HG02623 (cell line): ENCODE measurements at regions not wholly inside any gene's neighbourhood (a gene's known extent, or its start where the extent isn't known, plus 50 kb on each side); places are given as distances from the start of the nearest gene placed in this dataset.

Experiments
- ATAC-seq: cut with Tn5 transposase; IDR thresholded peaks from one replicate; pipeline ENCODE4 v1.9.1; 2021; ENCODE audit warnings: moderate library complexity; ENCODE audit not compliant: unreplicated experiment

DNA sequence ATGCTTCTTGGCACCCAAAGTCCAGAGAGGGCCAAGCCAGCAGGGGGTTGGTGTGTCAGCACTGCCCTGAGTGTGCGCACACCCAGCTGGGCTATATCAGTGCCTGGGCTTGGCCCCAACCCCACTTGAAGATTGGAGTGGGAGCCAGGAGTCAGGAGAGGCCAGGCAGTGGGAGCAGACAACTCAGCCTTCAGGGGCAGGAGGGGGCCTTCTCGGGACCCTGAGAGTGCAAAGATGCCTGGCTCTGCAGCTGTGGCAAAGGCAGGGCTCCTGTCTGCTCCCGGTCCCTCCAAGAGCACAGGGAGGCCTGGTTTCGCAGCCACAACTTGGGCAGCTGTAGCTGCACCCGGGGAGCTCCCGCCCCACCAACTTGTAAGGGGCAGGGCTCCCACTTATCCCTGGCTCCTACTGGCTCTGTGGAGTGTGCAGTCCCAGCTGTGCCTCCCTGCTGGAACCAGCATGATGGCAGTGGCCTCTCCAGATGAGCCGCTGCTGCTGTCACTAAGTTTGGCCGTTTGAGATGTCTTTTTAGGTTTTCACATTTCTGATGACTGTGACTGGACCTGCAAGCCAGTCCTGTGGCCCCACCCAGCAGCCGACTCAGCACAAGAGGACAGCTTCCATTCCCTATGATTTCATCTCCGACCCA, 148.8 kb upstream of the HS6ST1 start:
- no peak for ATAC-seq

DNA sequence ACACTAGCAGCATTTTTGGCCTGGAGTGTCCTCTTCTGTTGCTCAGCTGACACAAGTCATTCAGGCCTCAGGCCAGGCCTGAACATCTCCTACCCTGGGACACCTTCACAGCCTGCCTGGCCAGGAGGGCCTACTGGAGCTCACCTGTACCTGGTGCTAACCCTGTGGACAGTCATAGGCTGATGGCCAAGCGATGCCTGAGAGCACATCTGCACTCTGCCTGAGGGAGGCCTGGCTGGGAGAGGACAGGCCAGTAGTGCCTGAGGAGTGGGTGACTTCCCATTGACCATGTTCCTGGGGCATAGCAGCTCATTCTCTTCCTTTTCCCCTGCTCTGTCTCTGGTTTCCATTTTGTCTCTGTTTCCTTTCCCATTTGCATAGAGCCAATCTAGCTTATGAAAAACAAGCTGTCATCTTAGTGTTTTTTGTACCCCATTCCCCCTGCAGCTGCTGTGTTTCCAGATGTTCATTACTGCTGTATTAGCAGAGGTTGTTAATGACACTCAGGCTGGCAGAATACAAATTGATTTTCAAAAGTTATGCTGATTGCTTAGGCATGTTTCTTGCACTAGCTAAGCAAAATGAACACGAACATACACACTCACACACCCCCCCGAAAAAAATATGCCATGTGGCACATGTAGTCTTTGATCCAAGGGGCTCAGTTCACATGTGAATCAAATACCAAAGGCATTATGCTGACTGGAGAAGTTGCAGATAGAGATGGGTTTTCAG, 149.7 kb upstream of the HS6ST1 start:
- ATAC-seq, result no peak

DNA sequence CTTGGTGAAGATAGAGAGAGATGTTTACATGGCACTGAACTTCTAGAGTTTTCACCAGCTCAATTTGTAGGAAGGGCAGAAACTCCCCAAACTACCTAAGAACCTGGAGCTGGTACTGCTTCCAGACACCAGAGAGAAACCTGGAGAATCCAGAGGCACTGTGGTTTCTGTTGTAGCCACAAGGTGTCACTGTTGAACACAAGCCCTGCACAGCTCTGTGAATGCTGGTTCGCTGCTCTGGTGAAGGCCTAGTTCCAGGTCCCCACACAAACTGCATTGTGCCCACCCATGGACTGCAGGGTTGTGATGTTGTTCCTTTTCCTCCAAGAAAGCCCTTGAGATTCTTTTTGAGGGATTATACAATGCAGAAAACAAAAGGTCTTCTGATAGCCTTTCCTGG, 150.5 kb upstream of the HS6ST1 start:
- no peak for ATAC-seq

DNA sequence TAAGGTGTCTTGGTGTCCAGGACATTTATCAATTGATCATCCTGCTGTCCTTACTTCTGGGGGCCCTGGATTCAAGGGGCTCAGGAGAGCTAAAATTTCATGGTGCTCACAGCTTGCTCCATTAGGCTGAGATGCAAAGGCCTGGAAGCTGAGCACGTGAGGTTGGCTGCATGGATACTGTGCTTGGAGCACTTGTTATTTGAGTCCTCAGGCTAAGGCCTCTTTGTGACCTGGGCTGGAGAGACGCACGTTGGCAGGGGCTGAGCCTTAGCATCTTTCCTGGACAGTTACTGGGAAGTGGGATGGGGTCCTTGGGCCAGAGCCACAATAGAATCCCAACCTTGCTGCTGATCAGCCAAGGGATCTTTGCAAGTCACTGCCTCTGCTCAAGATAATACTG, 151.2 kb upstream of the HS6ST1 start:
- ATAC-seq, result no peak

DNA sequence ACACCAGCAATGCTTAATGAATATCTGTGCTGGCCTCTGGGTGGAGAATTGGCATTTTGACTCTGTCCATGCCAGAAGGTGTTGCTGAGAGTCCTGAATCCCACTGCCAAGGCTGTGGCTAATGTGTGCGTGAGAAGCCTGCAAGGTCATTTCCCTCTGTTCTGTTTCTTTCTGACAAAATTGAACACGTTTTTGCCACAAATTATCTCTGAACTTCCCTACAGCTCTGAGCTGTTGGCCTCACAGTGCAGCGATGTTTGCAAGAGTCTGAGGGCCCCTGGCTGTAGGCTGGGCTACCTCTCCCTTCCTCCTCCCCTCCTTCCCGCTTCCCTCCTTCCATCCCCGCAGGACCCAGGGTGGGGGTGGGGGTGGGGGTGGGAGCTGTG, 154.1 kb upstream of the HS6ST1 start:
- ATAC-seq, result peak; percentile 26

DNA sequence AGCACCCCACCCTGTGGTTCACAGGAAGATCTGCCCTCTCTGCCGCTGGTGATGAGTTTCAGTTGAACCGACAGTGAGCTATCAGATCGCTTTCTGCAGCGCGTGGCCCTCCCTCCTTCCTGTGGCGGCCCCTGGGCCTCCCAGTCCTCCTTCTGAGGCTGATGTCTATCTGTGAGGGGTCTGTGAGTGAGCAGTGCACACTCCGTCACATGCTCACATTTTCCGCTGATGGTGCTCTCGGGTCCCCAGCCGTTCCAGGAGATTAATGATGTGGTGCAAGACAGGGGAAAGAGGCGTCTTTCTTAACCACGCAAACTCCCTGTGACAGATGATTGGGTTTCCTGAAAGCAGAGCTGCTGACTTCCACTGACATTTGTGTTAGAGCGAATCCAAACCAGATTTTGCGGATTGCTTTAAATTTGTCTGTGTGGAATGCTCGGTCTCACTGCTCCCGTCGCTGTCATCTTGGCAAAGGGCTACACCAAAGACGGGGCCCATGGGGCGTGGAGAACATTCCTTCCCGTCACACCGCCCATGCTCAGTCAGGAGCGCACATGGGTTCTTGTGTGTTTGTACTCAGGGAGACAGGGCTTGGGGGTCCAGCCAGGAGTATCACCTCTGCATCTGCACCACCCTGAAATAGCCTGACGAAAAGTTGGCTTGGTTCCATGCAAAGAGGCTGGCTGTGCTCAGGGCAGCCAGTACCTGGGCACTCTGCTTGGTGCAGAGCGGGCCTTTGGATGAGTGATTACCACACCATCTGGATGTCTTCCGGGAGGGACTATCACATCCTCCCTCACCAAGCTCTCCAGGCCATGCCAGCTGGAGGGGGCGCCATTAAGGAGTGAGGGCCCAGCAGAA, 154.7 kb upstream of the HS6ST1 start:
- ATAC-seq, result peak; percentile 67

DNA sequence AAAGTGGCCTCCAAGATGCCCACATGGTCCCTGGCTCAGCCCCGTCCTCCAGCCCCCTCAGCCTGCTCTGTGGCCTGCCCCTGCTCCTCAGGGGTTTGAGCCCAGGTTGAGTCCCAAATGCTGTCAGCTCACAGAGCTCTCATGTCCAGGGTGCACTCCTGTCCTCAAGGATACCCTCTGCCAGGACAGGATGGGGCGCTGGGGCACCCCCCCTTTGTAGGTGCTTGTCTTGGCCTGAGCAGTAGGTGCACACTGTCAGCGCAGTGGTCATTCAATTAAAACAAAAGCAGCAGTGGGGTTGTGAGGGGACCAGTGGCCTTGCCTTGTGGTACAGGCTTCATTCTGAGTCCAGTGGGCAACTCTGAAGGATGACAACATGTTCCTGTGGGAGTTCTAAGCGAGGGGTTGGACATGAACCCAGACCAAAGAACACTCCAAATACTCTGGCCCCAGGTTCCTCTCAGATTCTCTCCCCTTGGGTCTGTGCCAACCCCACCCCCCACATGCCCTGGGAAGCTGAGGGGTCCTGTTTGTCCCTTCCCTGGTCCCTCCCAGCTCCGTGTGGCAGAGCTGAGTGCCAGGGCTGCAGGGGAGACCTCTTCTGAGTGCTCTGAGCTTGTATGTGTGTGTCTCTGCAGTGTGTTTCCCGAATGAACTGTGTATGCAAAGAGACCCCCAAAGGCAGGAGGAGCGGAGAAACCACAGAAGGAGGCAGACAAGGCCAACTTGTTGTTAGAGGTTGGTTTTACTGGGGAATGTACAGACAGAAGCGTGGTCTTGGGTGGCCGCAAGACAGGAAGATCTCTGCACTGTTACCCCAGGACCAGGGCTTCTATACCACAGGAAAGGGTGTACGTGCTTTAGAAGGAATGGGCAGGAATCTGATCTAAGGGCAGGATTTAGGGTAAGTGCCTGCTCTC, 155.6 kb upstream of the HS6ST1 start:
- no peak for ATAC-seq

DNA sequence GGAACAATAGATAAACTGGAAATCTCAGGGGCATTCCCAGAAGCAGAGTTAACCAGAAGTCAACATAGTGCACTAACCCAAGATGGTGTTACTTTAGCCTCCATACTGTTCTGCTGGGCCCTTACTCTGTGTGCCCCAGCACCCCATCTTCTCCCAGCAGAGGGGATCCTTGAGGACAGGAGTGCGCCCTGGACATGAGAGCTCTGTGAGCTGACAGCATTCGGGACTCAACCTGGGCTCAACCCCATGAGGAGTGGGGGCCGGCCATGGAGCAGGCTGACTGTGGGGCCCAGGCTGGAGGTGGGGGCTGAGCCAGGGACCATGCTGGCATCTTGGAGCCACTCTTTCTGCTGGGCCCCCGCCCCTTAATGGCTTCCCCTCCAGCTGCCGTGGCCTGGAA, 156.3 kb upstream of the HS6ST1 start:
- no peak for ATAC-seq

DNA sequence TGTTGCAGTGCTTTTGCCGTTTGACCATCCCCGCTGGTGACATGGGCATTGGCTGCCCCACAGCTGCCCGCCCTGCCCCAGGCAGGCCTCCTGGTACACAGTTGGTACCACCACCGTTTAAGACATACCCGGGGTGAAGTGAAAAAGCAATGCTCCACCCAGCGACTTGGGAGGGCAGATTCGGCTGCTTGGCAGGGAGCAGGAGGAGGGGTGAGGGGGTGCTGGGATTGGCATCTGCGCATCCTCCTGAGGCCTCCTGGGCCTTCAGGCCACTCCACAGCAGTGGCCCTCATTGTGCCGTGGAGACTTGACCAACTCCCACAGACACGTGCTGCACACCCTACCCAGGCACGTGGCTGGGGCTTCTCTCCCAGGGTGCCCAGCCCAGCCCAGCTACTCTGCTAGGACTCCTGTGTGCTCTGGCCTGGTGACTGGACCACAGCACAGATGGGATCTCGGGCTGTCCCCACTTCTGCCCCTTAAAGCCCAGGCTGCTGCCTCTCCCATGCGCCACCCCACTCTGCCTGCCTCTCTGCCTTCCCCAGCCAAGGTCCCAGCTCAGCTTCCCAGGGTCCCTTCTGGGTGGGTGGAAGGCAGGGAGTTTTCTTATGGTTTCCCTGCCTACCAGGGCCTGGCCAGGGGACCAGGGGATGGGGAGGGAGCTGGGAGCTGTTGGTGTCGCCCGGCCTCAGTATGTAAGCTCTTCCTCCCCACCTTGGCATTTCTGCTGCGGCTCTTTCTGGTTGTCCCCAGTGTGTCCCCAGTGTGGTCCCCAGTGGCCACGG, 157.0 kb upstream of the HS6ST1 start:
- no peak for ATAC-seq

DNA sequence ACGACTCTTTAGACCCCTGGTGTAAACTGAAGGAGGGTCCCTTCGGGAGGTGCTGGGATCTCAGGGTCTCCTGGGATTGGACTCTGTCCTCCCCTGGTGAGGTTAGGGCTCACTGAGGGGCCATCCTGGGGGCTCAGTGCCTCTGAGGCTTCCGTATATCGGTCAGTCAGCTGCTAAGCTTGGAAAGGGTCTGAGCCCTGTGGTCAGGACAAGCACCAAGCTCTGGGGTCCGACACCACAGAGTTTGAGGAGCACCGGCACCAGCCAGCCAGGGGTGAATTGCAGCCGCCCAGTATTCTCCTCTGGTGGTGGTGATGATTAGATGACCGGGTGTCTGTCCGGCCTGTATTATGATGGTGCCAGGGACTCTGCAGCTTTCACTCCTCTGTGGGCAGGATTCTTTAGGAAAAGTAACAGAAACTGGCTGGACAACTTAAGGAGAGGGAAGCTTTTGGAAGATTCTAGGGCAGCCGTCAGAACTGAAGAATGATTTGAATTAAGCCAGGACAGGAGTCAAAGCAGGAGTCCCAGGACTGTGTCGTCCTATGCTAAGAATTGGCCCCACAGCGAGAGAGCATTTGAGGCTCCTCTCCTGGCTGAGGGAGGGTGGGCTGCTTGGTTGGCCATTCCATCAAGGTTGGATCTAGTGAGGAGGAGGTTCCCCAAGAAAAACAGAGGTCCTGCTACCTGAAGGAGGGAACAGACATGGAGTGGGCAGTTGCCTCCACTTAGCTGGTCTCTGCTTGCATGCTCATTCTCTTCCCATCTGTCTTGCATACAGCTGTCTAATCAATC, 158.6 kb upstream of the HS6ST1 start:
- ATAC-seq, result no peak

DNA sequence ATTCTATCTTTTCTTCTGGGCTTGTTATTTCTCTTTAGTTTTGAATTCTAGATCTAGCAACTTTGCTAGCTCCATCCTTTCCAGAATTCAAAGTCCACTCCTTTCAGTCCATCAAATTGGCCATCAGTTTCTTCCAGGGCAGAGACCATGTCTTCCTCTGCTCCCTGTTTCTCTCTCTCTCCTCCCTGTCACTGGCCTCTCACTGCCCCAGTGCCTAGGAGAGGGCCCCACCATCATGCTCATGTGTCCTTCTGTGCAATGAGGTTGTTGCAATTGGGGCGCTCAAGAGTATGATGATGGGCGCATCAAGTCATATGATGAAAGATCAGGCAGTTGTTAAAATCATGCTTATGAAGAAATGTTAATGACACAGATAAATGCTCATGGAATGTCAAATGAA, 159.2 kb upstream of the HS6ST1 start:
- ATAC-seq, result no peak

DNA sequence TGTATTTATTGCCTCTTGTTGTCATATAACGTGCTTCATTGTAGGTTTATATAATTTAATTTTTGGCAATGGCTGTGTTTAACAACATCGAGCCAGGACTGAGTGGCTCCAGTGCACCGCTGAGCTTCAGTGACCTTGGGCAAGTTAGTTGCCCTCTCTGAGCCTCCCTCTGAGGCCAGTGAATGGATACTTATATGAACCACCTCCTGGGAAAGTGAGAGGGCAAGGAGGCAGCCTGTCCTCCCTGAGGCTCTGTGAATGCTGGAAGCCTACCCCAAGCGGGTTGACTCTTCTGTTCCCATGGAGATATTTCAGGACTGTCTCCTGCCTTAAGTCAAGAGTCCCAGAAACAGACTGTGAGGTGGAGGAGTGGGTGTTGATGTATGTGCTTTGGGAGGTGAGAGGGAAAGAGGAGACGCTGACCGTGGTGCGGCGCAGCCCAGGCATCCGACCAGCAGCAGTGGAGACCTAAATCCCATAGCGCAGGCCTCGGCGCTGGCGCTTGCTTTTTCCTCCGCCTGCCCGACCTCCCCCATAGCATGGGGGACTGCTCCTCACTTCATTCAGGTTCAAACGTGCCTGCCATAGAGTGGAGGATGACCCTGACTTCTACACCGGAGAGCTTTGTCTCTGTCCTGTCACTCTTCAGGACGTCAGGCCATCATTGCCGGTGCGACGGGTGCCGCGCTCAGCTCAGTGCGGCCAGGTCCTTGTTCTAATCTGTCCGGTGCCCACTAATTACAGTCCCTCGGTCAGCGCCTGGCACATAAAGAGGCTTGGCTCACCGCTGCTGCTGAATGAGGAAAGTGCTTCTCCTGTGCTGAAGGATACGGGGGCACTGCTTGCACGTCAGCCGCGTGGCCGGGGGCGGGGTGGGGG, 167.3 kb upstream of the HS6ST1 start:
- no peak for ATAC-seq

DNA sequence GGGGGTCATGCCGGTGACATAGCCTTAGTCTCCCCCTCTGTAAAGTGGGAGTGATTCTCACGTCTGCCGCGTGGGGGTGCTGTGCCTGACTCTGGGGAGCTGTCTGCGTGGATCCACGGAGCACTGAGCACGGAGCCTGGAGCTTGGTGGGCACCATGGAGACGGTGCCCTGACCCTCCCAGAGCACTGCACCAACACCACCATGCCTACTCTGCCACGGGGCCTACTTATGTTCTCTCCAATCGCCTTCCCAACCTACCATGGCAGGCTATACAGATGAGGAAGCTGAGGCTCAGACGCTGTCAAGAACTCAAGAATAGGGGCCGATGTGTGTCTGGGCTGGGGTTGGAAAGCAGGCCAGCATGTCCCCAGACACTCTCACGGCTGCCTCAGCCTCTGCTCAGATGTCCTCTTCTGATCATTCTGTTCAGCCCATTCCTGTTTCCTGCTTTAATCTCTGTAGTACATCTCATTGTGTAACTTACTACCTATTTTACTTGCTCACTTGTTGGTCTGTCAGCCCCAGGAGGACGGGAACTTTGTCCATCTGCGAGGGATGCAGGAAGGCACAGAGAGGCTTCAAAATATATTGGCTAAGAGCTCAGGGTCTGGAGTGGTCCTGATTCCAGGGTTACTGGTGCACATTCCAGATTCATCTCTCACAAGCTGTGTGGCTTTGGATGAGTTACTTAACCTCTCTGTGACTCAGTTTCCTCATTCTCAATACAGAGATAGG, 168.1 kb upstream of the HS6ST1 start:
- ATAC-seq, result no peak

DNA sequence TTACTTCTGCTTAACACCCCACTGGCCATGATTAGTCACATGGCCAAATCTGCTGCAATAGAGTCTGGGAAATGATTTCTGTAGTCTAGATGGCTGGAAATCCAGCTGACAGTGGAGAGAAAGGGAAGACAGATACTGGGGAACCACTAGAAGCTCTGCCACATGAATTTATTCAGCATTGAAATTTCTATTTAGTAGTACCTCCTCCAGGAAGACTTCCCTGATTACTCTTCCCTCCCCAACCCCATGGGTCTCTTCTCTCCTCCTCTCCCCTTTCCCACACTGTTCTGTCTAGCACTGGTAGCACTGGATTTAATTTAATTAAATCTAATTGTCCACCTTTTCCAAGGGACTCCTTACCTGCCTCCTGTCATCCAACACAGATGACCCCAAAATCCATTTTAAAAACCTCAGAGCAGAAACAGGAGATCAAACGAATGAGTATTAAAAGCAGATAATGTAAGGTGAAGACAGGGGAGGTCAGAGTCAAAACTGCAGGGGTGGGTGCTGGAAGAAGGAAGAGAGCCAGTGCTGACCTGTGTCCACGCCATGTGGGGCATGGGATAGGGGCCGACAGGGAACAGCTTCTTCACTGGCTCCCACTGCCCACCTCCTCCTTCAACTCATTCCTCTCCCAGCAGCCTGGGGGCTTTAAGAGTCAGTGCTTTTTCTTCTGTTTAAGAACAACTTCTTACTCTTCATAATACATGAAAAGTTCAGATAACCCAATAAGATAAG, 169.2 kb upstream of the HS6ST1 start:
- ATAC-seq, result no peak

DNA sequence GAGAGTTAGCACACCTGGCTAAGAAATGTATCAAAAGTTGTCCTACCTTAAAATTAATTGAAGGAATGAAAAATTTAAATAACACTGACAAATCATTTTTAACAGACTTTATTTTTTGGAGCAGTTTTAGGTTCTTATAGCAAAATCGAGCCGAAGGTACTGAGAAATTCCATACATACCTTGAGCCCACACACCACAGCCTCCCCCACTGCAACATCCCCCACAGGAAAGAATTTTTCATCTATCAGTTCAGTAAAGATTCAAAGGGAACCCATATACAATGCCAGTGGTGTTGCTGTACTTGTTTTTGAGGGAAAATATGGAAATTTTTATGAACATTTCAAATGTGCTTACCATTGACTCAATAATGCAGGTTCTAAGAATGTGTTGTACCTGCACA, 169.8 kb upstream of the HS6ST1 start:
- ATAC-seq, result no peak

DNA sequence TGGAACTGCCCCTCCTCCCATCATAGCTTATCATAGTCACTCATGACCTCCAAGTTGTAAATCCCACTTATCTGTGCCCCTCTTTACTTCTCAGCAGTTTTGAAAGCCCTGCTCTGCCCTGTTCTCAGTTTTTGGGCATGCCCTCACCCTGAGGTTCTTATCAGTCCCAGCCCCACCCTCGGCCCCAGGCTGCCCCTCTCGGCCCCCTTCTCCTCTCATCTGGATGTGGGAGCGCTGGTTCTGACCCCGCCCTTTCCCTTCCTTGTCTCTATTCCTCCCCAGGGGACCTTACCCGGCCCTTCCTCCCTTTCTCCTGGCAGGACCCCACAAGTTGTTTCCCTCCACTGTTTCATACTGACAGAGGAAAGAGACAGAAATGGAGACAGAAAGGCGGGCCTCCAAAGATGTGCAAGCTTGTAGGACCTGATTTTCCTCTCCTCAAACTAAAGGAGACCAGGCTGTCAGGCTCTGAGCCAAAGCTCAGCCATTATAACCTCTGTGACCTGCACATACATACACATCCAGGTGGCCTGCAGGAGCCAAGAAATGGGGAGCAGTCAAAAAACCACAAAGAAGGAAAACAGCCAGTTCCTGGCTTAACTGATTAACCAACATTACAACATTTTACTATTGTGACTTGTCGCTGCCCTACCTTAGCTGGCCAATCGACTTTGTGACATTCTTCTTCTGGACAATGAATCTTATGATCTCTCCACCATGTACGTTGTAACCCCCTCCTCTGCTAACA, 171.0 kb upstream of the HS6ST1 start:
- no peak for ATAC-seq
